ENCODE measurements at regions not wholly inside any gene's neighbourhood (a gene's known extent, or its start where the extent isn't known, plus 50 kb on each side); places are given as distances from the start of the nearest gene placed in this dataset.
"Not testable (repeated sequence)": the region's sequence is repeated elsewhere in the genome, so short reads cannot be mapped to it uniquely, and the experiment has no call there.

DNA sequence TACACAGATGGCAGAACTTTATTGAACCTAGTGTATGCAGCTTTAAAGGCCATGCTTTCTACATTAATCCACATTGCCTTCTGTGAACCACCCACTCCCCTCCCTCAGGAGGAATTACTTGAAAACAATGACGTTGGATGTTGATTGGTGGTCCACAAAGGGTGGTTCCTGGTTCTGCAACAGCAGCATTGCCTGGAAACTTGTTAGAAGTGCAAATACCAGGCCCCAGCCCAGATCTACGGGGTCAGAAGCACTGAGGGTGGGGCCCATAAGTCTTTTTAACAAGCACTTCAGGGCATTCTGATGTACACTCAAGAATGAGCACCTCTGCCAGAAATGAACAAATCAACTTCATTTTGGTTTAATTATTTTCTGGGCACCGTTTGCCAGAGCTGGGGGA lies 91.0 kb downstream of the ISX start:
- Histone ChIP-seq H3K36me3 (no peaks in the 10 kb centered on the region), H3K4me1 (no peaks in the 10 kb centered on the region), H3K27ac (no peak overlapping the region), H3K9me3 (no peaks in the 10 kb centered on the region), H3K4me3 (no peak overlapping the region), H3K27me3 (no peaks in the 10 kb centered on the region)
- intact Hi-C loops (cut with DNase I): loop anchor here in 1 of 3 donors (10.0 kb wide), 1 partner anchor 742 kb away; no protein-coding TSS in a partner anchor
- 34 to 35% methylated on average over 3 of the region's 3 CpGs for WGBS, 2 donors
- DNase-seq: no peak
- FAIRE-seq: no peak
- TF ChIP-seq, protein P1, sequence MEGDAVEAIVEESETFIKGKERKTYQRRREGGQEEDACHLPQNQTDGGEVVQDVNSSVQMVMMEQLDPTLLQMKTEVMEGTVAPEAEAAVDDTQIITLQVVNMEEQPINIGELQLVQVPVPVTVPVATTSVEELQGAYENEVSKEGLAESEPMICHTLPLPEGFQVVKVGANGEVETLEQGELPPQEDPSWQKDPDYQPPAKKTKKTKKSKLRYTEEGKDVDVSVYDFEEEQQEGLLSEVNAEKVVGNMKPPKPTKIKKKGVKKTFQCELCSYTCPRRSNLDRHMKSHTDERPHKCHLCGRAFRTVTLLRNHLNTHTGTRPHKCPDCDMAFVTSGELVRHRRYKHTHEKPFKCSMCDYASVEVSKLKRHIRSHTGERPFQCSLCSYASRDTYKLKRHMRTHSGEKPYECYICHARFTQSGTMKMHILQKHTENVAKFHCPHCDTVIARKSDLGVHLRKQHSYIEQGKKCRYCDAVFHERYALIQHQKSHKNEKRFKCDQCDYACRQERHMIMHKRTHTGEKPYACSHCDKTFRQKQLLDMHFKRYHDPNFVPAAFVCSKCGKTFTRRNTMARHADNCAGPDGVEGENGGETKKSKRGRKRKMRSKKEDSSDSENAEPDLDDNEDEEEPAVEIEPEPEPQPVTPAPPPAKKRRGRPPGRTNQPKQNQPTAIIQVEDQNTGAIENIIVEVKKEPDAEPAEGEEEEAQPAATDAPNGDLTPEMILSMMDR (IDR thresholded peaks at IDR 0.05): no peak
- ATAC-seq: no peak

- no peak overlapping the region for H3K27ac ChIP-seq
- H3K4me3 ChIP-seq: no peak overlapping the region
- intact Hi-C loops (cut with DNase I): loop anchor here in 1 of 3 donors (10.0 kb wide), 1 partner anchor 744 kb away; no protein-coding TSS in a partner anchor
- H3K27me3 ChIP-seq: peaks cover 0 to 3% (median 0%) of the 10 kb centered on the region in 4 donors
- DNase-seq (no peak), FAIRE-seq (no peak), ATAC-seq (no peak)
- no peaks in the 10 kb centered on the region for H3K9me3 ChIP-seq
- 20 to 24% methylated on average over 7 of the region's 7 CpGs for WGBS, 2 donors
- TF ChIP-seq, protein P1 (IDR thresholded peaks at IDR 0.05): no peak
- no peaks in the 10 kb centered on the region for H3K36me3 ChIP-seq
- no peaks in the 10 kb centered on the region for H3K4me1 ChIP-seq
These were observed 92.4 kb downstream of the ISX start for GRCh38 chr22:35158336-35158735.

GRCh38 chr22:35159343-35159742 lies 93.4 kb downstream of the ISX start:
- Histone ChIP-seq H3K27me3 (peaks cover 0 to 5% (median 0%) of the 10 kb centered on the region in 4 donors), H3K4me1 (no peaks in the 10 kb centered on the region), H3K36me3 (no peaks in the 10 kb centered on the region), H3K9me3 (no peaks in the 10 kb centered on the region), H3K27ac (no peak overlapping the region), H3K4me3 (no peak overlapping the region)
- no peak for FAIRE-seq
- intact Hi-C loops (cut with DNase I): loop anchor here in 1 of 3 donors (10.0 kb wide), 1 partner anchor 745 kb away; no protein-coding TSS in a partner anchor
- no peak for ATAC-seq
- TF ChIP-seq, protein P1 (IDR thresholded peaks at IDR 0.05): no peak
- no peak for DNase-seq
- WGBS, 2 donors: 68 to 84% methylated on average over 3 of the region's 3 CpGs

DNA sequence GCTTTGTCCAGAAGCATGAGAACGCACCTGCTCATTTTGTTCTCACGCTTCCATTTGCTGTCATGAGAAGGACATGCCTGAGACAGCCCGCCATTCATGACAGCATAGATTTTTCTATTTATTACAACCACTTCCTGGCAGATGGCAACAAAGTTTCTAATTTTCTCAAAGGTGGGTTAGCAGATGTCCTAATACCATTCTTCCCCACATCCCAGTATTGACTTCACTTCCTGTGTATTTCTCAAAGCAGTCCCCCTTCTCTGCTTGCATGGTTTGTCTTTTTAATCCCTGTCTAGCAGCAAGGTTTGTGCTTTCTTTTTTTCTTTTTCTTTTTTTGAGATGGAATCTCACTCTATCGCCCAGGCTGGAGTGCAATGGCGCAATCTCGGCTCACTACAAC lies 94.3 kb downstream of the ISX start:
- Histone ChIP-seq H3K27me3 (peaks cover 0 to 5% (median 0%) of the 10 kb centered on the region in 4 donors), H3K4me1 (no peaks in the 10 kb centered on the region), H3K4me3 (no peak overlapping the region), H3K9me3 (no peaks in the 10 kb centered on the region), H3K36me3 (no peaks in the 10 kb centered on the region), H3K27ac (no peak overlapping the region)
- TF ChIP-seq, protein P1 (IDR thresholded peaks at IDR 0.05): no peak
- 66 to 79% methylated on average over 6 of the region's 6 CpGs for WGBS, 2 donors
- FAIRE-seq: no peak
- no peak for DNase-seq
- intact Hi-C loops (cut with DNase I): no loop called here
- no peak for ATAC-seq

DNA sequence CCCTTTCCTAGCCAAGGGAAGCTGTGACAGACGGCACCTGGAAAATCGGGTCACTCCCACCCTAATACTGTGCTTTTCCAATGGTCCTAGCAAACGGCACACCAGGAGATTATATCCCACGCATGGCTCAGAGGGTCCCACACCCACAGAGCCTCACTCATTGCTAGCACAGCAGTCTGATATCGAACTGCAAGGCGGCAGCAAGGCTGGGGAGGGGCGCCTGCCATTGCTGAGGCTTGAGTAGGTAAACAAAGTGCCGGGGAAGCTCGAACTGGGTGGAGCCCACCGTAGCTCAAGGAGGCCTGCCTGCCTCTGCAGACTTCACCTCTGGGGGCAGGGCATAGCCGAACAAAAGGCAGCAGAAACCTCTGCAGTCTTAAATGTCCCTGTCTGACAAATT lies 91.4 kb upstream of the HMGXB4 start:
- H3K36me3 ChIP-seq; ATAC-seq; H3K9me3 ChIP-seq; intact Hi-C loops (cut with DNase I); H3K4me1 ChIP-seq; H3K27me3 ChIP-seq; DNase-seq; H3K4me3 ChIP-seq; FAIRE-seq; H3K27ac ChIP-seq: not testable (repeated sequence)
- WGBS, 2 donors: 55 to 63% methylated on average over 9 to 11 of the region's 11 CpGs
